Fibroblast of peridontal ligament (primary cell): ENCODE measurements at regions not wholly inside any gene's neighbourhood (a gene's known extent, or its start where the extent isn't known, plus 50 kb on each side); places are given as distances from the start of the nearest gene placed in this dataset.
"Not testable (repeated sequence)": the region's sequence is repeated elsewhere in the genome, so short reads cannot be mapped to it uniquely, and the experiment has no call there.

ENCODE experiments used
- DNase-seq: peaks from one replicate; pipeline ENCODE4 v3.0.0-alpha.2; 2010; ENCODE audit errors: extremely low read depth

DNA sequence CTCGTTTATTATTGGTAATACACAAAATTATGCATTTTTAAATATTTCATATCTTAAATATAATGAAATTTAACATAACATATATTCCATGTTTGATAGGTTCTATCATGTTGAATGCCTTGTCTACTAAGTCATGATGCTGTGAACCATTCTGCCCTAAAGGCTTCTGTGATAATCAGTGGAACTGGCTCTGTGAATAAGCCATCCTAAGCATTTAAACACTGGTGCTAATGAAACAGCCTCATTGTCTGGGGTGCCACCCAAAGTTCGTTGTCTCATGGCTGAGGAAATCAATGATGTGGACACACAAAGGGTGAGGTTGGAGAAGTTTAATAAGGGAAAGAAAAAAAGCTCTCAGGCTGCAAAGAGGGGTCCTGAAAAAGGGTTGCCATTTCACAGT lies 264.7 kb upstream of the ZRANB2 start:
- no peak for DNase-seq

DNA sequence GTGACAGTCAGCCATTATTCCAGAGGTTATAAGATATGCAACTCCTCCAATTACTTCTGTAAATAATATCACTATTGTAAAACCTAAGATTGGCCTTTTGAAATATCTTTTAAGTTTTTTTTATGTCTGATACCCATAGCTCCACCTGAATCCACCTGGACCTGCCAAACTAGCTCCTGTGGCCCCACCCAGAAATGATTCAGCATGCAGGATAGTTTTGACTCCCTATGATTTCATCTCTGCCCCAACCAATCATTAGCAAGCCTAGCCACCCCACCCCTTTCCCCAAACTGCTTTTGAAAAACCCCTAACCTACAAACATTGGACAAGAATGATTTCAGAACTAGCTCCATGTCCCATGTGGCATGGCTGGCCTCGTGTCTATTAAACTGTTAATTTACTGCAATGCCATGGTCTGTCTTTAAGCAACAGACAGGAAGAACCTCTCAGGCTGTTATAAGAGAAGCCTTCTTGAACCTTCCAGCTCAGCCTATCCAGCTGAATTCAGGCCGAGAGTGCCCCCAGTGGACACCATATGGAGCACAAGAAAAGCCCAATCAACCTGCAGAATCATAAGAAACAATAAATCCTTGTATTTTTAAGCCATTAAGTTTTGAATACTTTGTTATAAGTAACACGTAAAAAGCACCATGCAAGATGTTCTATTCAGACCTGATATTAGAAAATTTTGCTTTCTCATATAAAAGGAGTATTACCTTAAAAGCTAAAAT lies 263.0 kb upstream of the ZRANB2 start:
- DNase-seq, result no peak

DNA sequence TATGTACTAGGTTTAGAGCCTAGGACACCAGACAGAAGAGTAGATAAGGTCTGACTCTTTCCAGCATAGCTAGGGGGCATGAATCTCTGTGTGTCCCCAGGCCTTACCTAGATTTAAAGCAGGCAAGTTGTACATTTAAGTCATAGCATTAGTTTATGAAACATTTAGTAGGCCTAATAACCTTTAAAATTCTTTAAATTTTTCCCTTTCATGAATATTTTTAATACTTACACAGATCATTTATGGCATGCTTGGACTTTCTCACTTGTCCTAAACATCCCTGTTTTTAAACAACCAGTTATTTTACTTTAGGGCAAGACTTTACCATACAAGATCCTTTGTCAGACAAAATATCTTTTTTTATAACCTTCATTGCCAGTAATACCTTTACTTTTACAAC lies 258.4 kb upstream of the ZRANB2 start:
- no peak for DNase-seq

DNA sequence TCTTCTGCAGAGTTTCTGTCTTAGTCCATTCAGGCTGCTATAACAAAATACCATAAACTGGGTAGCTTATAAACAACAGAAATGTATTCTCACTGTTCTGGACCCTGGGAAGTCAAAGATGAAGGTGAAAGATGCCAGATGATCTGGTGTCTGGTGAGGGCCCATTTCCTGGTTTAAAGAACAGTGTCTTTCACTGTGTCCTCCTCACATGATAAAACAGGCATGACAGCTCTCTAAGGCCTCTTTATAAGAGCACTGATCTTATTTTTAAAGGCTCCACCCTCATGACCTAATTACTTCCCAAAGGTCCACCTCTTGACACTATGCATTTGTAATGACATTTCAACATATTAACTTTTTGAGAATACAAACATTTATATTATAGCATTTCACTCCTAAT lies 250.2 kb upstream of the ZRANB2 start:
- no peak for DNase-seq

DNA sequence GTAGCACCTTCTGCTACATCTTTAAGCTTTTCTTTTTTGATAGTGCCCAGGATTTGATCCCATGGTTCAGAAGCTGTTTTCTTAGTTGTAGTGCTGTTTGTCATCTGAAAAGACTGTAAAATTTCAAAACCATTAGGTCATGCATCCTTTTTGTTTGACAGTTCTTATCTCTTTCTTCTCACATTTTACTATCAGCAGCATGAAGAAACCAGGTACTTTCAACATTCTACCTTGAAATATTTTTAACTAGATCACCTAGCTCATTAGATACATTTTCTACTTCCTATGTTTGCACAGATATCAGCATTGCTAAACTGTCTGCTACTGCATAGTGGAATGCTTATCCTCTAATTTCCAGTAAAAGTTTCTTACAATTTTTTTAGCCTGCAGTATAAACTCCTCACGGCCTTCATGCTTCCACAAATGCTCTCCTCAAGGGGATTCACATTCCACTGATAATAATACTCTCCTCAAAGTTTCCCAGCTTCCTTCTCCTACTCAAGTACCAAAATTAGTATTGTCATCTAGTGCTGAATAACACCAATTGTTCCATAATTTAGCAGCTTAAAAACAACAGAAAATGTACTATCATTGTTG lies 243.9 kb upstream of the ZRANB2 start:
- peak; percentile 15 for DNase-seq

DNA sequence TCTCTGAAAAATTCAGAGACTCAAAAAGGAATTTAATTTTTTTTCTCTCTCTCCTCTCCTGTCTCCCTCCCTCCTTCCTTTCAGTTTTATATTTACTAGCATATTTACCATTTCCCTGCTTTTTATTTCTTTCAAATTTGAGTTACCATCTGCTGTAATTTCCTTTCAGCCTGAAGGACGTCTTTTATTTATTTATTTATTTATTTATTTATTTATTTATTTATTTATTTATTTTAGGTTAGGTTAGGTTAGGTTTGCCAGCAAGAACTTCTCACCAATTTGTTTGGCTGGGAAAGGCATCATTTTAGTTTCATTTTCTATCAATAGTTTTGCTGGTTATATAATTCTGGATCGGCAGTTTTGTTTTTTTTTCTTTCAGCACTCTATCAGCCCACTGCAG lies 231.7 kb upstream of the ZRANB2 start:
- DNase-seq, result no peak

DNA sequence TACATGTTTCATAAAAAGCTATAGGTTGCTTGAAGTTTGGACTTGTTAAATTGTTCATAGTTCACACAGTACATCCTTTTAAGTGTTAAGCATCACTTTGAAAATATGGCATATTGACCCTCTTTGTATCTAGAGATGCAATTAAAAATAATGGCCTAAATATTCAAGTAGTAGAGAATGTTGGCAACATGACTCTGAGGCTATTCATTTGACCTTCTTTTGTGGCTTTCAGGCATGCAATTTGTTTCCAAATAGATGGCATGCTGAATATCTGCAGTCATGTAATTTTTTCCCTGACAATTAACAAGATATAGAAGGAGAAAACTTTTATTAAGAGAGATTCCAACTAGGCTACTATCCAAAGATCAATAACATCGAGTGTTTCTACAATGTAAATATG lies 230.5 kb upstream of the ZRANB2 start:
- DNase-seq, result peak; percentile 48

DNA sequence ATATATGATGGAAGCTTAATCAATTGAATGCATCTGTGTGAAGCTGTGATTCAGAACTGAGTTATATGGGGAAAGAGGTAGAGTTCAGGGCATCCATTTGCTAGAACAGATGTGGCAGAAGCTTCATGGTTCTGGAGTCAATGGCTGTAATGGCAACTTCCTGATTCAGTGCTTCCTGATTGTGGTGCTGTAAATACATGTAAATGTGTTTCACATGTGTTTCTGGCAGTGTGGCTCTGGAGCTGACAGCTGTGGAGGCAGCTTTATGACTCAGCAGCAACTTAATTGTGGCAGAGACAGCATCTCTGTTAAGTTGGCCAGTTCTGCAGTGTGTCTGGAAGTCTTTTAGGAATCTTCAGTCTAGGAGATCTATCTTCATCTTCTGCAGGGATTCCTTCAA lies 226.6 kb upstream of the ZRANB2 start:
- DNase-seq, result peak; percentile 79

DNA sequence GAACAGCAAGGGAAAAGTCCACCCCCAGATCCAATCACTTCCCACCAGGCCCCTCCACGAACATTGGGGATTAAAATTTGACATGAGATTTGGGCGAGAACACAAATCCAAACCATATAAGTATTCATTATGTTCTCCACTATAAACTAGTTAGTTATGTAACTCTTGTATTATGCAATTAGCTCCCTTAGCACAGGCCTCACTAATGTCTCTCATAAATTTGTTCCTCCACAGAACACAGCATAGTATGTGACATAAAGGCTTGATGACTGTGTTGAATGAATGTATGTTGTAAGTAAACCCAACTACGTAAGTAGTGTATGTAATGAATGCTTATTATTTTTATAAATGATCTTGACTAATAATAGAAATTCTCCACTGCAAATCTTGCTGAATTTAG lies 223.3 kb upstream of the ZRANB2 start:
- no peak for DNase-seq

DNA sequence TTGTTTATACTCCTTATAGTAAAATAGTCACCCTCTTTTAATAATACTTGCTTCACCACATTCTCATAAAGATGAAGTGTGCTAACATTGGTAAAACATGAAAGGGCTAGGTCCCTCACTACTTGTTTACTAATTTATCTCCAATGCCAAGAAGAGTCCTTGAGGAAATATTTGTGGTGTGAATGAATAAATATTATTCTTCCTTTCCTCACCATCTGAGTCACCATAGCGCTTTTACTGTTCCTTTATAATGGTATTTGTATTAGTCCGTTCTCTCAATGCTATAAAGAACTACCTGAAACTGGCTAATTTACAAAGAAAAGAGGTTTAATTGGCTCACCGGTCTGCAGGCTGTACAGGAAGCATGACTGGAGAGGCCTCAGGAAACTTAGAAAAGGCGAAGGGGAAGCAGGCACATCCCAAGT lies 222.8 kb upstream of the ZRANB2 start:
- no peak for DNase-seq

DNA sequence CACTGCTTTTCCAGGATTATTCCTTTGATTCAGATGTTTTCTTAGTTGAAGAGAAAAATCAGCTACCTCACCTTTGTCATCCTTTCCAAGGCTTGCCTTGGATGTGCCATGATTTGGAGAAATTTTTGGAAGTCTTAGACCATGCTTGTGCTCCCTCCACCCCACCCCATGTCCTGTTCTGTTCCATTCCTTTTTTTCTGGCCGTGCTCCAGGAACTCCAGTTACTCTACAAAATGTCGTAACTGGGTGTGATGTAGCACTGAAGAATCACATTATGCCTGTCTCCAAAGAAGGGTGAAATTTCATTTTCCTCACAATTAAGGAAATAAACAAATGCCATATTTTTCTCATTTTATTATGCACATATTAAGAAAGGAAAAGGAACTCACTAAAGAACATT lies 217.8 kb upstream of the ZRANB2 start:
- DNase-seq, result peak; percentile 14

DNA sequence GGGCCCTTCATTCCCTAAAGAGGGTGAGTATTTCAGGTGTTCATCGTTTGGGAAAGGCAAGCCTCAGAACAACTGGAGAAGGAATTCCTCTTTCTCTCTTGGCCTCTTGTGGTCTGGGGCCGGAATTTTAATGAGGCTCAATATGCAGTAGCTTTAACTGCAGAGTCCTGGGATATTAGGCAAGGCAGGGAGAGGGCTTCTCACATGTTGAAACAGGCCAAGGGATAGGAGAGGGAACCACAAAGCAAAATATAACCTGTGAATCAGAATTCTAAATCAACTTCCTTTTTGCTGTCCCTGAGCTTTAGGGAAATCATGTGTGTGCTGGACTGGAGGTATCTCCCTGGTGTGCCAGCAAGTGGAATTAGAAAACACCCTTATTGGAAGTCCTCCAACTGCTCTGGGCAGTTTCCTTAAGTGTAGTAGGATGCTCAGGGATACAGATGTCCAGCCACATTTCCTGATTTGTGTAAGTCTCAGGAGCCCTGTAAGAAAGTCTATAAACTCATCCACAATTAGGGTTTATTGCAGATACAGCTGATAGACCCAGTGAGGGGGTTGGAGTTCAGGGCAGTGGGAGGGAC lies 215.8 kb upstream of the ZRANB2 start:
- peak; percentile 39 for DNase-seq

DNA sequence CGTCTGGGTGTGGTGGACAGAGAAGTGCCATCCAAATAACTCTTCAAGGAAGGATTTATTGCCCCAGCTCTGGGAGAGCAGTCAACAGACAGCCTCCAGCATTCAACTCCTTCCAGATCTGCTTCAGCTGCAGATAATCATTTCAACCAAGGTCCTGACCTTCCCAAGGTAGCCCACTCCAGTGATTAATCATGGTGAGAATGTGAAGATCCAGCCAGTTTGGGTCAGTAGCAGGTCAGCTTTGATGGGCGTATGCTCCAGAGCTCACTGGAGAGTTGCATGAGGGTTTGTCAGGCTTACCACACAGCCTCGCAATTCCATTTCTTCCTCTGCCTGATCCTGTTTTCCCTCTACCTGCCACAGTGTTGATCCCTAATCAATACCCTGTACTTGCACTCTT lies 214.5 kb upstream of the ZRANB2 start:
- no peak for DNase-seq

DNA sequence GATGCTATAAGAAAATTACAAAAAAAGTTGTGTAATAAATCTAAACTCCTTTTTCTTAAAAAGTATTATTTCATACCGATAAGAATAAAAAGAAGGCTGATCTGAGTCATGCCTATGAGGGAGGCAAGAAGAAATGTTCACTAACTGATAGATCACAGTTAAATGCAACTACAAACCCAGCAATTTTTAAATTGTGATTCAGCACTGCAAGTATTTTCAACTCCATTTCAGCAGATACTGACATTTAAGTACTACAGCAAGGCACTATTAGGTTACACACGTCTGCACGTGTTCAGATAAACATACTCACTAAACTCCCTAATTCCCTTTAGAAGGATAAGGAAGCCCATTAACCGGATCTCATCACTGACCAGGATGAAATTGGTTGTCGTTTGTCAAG lies 213.3 kb upstream of the ZRANB2 start:
- DNase-seq, result peak; percentile 55

DNA sequence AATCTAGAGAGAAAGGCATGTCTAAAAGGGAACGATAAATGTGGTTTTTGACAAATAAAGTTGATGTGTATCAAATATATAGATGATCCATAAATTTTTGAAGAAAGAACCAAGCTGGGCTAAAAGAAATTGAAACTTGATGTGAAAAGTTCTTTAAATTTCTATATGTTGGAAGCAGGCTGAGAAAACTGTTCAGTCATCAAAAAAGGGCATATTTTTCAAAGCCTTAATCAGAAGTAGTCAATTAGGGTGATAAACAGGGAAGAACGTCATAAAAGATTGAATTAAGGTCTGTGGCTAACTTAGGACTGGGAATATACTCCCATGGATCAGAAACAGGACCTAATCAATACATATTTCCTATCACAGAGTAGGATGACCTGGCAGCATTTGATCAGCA lies 211.4 kb upstream of the ZRANB2 start:
- DNase-seq, result no peak

DNA sequence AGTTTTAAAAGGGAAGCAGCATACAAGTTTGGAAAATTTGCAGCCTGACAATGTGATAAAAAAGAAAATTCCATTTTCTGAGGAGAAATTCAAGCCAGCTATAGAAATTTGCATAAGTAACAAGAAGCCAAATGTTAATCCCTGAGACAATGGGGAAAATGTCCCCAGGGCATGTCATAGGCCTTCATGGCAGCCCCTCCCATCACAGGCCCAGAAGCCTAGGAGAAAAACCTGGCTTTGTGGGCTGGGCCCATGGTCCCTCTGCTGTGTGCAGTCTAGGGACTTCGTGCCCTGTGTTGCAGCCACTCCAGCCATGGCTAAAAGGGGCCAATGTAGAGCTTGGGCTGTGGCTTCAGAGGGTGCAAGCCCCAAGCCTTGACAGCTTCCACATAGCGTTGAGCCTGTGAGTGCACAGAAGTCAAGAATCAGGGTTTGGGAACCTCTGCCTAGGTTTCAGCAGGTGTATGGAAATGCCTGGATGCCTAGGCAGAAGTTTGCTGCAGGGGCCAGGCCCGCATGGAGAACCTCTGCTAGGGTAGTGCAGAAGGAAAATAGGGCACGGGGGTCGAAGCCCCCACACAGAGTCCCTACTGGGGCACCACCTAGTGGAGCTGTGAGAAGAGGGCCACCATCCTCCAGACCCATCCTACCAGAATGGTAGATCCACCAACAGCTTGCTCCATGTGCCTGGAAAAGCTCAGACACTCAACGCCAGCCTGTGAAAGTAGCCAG lies 209.8 kb upstream of the ZRANB2 start:
- DNase-seq, result not testable (repeated sequence)

DNA sequence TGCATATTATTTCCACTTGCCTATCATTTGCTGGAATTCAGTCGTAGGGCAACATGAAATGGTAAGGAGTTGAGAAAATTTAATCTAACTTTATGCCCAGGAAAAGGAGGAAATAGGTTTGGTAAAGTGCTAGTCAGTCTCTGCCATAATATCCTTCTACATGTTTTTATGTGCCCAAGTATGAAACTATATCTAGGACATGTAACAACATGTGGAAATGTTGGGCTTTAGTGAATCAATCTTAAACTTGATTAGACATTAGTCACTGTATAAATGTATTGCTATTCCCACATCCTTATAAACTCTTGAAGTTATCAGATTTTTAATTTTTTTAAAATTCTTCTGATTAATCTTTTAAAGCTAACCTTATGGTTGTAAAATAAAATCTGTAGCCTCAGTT lies 204.7 kb upstream of the ZRANB2 start:
- no peak for DNase-seq

DNA sequence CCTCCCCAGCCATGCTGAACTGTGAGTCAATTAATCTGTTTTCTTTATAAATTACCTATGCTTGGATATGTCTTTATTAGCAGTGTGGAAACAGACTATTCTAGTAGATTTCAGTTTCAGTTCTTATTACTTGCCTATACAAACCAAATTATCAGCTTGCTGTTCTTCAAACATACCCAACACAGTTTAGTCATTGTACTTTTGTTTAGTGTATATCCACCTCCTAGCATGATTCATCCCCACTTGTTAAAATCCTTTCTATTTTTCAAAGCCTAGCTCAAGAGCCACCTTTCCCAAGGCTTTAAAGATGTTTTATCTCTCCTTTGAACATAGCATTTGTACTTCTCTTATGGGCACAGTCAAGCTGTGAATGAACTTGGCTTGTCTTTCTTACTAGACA lies 195.6 kb upstream of the ZRANB2 start:
- DNase-seq, result no peak

DNA sequence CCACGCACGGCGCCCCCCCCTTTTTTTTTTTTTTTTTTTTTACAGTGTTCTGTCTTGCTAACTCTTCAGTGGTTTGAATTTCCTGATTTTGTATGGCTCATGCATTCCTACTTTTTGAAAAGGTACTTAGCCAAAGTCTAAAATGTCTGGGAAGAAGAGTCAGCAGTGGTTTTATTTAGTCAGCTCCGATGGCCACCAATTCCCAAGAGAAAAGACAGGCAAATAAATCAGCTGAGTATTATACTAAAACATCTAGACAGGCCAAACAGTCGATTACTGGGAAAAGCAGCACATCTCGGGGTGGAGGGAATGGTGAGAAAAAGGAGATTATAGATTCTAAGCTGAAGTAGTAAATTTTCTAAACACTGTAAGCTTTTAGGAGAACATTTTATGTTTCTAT lies 192.5 kb upstream of the ZRANB2 start:
- DNase-seq, result peak; percentile 2

DNA sequence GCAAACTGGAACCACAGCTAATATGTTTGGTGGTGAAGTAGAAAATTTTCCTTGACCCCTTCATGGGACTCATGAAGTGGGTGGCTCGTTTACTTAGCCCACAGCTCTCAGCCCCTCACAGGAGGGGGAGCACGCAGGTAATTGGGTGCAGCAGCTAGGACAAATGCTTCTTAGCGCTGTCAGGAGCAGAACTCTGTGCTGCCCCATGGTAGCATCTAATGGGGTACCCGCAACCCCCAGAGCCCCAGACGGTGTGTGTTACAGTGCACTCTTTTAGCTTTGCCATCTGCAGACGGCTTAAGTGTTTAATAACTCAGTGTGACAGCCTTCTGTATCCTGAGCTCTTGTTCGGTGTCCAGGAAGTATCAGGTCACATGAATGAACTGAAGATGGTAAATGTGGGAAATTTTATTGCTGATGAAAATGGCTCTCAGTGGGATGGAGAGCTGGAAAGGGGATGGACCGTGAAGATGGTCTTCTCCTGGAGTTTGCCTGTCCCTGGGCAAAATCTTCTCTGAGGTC lies 189.6 kb upstream of the ZRANB2 start:
- DNase-seq, result no peak

DNA sequence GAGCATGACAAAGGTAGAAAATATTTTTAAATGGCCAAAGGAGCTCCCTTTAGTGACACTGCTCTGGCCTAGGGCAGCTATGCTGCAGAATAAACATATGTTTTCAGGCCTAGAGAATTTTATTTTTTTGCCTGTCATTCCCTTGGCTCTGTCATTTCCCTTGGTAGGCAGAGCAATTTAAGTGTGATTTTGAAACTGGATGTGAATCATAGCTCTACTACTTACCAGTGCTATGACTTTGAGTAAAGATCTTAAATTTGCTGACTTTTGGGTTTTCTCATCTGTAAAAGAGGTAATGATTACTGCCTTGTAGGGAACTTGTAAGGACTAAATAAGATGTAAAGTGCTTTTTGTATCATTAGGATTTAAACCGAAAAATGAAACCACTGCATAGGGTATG lies 189.0 kb upstream of the ZRANB2 start:
- peak; percentile 23 for DNase-seq

DNA sequence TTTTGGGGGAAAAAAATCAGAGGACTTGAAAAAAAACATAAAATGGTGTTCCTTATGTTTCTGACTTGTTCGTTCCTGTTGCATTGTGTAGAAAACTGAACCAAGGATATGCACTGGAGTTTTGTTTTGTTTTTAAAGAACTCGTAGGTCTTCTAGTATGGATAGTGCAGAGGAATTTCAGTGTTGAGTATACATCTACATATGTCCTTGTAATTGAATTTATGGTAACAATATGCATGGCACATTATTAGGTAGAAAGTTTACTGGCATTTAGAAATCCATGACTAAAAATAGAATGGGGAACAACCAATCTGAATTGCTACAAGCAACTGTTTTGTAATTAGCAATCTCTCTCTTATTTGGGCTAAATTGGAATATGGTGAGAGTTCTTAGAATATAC lies 188.3 kb upstream of the ZRANB2 start:
- no peak for DNase-seq

DNA sequence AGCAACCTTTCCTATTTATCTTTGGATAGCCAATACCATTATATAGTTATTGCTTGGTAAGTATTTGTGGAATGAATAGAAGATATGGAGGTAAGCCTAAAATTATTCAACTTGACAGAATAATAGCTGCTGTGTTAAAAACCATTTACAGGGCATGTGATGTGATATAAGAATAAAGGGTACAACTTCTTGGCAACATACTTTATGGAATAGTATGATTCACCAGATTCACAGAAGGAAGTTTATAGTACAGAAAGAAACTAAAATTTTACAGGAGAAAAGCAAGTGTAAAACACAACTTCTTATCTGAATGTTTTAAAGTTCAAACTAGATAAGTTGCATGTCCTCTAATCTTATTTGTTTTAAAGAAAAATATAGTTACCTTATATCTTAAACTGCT lies 186.4 kb upstream of the ZRANB2 start:
- DNase-seq, result no peak
